ENCODE measurements at regions not wholly inside any gene's neighbourhood (a gene's known extent, or its start where the extent isn't known, plus 50 kb on each side); places are given as distances from the start of the nearest gene placed in this dataset.
A peak's percentile ranks its signal among the peaks of the same experiment; 100 is the strongest.

GRCh38 chr13:65633806-65634205, 1596.3 kb downstream of the PCDH9 start:
- POLR2A ChIA-PET: no interaction called here
- DNase-seq (ENCODE audit: extremely low spot score): no peak
- CTCF ChIA-PET: no interaction called here
- TF ChIP-seq, protein P1, sequence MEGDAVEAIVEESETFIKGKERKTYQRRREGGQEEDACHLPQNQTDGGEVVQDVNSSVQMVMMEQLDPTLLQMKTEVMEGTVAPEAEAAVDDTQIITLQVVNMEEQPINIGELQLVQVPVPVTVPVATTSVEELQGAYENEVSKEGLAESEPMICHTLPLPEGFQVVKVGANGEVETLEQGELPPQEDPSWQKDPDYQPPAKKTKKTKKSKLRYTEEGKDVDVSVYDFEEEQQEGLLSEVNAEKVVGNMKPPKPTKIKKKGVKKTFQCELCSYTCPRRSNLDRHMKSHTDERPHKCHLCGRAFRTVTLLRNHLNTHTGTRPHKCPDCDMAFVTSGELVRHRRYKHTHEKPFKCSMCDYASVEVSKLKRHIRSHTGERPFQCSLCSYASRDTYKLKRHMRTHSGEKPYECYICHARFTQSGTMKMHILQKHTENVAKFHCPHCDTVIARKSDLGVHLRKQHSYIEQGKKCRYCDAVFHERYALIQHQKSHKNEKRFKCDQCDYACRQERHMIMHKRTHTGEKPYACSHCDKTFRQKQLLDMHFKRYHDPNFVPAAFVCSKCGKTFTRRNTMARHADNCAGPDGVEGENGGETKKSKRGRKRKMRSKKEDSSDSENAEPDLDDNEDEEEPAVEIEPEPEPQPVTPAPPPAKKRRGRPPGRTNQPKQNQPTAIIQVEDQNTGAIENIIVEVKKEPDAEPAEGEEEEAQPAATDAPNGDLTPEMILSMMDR (IDR thresholded peaks at IDR 0.05; ENCODE audit: control extremely low read depth, extremely low read depth, low read depth, missing control alignments): no peak

DNA sequence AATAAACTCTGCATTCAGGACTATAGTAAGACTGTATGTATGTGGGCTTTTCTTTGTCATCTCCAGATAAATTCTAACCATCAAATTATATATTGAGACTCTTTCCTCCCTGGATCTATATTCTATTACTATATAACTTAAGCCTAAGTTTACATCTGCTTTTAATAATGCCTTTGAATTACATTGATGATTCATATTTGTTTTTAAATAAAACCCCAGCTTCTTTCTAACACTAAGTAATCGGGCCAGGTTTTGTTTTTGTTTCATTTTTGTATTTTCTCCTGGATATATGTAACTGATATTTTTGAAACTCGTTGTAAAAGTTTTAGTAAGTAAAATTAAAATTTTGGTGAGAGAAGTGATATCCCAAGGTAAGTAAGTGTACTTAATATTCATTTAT, 1599.1 kb downstream of the PCDH9 start:
- DNase-seq (ENCODE audit: extremely low spot score): no peak
- ChIA-PET CTCF (no interaction called here), POLR2A (no interaction called here)
- TF ChIP-seq, protein P1 (IDR thresholded peaks at IDR 0.05; ENCODE audit: control extremely low read depth, extremely low read depth, low read depth, missing control alignments): no peak

DNA sequence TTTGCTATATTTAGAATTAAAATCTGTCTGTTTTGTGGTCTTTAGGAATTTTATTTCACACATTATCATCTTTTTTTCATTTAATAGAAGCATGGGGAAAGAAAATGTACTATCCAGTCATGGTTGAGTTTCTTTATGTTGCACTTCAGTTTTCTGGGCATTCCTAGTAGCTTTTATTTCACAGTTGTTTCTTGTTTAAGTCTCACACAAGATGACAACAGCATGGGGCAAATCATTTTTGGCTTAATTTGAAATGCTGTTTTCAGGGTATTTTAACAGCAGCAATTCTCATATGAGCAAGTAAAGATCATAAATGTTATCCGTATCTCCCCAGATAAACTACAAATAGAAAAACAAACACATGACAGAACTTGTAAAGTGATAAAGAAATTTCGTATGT, 1600.2 kb downstream of the PCDH9 start:
- TF ChIP-seq, protein P1 (IDR thresholded peaks at IDR 0.05; ENCODE audit: control extremely low read depth, extremely low read depth, low read depth, missing control alignments): no peak
- DNase-seq (ENCODE audit: extremely low spot score): no peak
- ChIA-PET CTCF (interaction anchor here (1.2 kb wide), 1 partner anchor 13 kb away, joined by 3 read pairs; no protein-coding TSS in a partner anchor), POLR2A (no interaction called here)

GRCh38 chr13:65623148-65623547, 1607.0 kb downstream of the PCDH9 start:
- CTCF ChIA-PET: no interaction called here
- POLR2A ChIA-PET: no interaction called here
- DNase-seq (ENCODE audit: extremely low spot score): no peak
- TF ChIP-seq, protein P1 (IDR thresholded peaks at IDR 0.05; ENCODE audit: control extremely low read depth, extremely low read depth, low read depth, missing control alignments): no peak

- no peak for DNase-seq (ENCODE audit: extremely low spot score)
- POLR2A ChIA-PET: no interaction called here
- TF ChIP-seq, protein P1 (IDR thresholded peaks at IDR 0.05; ENCODE audit: control extremely low read depth, extremely low read depth, low read depth, missing control alignments): no peak
- CTCF ChIA-PET: no interaction called here
These were observed 1614.6 kb downstream of the PCDH9 start for GRCh38 chr13:65615506-65615905.

DNA sequence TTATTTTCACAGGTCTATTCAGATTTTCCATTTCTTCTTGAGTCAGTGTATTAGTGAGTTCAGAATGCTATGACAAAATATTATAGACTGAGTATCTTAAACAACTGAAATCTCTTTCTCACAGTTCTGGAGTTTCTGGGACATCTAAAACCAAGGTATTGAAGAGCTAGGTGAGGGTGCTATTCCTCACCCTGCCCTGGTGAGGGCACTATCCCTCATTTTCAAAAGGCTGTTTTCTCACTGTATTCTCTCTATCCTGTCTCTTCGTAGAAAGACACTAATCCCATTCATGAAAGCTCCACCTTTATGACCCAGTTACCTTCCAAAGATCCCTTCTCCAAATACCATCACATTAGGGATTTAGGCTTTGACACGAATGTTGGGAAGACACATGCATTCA, 1617.1 kb downstream of the PCDH9 start:
- no peak for DNase-seq (ENCODE audit: extremely low spot score)
- TF ChIP-seq, protein P1 (IDR thresholded peaks at IDR 0.05; ENCODE audit: control extremely low read depth, extremely low read depth, low read depth, missing control alignments): peak; percentile 9
- ChIA-PET POLR2A (no interaction called here), CTCF (interaction anchor here (1.3 kb wide), 1 partner anchor 11 kb away, joined by 4 read pairs; no protein-coding TSS in a partner anchor)

- no peak for DNase-seq (ENCODE audit: extremely low spot score)
- CTCF ChIA-PET: no interaction called here
- POLR2A ChIA-PET: no interaction called here
- TF ChIP-seq, protein P1 (IDR thresholded peaks at IDR 0.05; ENCODE audit: control extremely low read depth, extremely low read depth, low read depth, missing control alignments): no peak
These were observed 1620.8 kb downstream of the PCDH9 start for GRCh38 chr13:65609350-65609749.
